Fibroblast of pulmonary artery (primary cell): ENCODE measurements at regions not wholly inside any gene's neighbourhood (a gene's known extent, or its start where the extent isn't known, plus 50 kb on each side); places are given as distances from the start of the nearest gene placed in this dataset.

Experiments used
- DNase-seq: peaks from one replicate; pipeline ENCODE4 v3.0.0-alpha.2; 2010; ENCODE audit warnings: low read depth
- H3K4me3 ChIP-seq: replicated peaks from 2 replicates; pipeline ENCODE4 v1.5.1; 2011; ENCODE audit warnings: low read depth, mild to moderate bottlenecking, control low read depth, low read length, moderate library complexity
- TF ChIP-seq, protein P1 (sequence below): IDR thresholded peaks from 2 replicates; pipeline ENCODE4 v1.5.1; 2011; ENCODE audit warnings: mild to moderate bottlenecking, control low read depth, low read length, inconsistent platforms; ENCODE audit errors: missing control alignments

GRCh38 chr7:26526265-26526587 is 234.6 kb downstream of the SNX10 start:
- H3K4me3 ChIP-seq: no peak overlapping the region
- TF ChIP-seq, protein P1, sequence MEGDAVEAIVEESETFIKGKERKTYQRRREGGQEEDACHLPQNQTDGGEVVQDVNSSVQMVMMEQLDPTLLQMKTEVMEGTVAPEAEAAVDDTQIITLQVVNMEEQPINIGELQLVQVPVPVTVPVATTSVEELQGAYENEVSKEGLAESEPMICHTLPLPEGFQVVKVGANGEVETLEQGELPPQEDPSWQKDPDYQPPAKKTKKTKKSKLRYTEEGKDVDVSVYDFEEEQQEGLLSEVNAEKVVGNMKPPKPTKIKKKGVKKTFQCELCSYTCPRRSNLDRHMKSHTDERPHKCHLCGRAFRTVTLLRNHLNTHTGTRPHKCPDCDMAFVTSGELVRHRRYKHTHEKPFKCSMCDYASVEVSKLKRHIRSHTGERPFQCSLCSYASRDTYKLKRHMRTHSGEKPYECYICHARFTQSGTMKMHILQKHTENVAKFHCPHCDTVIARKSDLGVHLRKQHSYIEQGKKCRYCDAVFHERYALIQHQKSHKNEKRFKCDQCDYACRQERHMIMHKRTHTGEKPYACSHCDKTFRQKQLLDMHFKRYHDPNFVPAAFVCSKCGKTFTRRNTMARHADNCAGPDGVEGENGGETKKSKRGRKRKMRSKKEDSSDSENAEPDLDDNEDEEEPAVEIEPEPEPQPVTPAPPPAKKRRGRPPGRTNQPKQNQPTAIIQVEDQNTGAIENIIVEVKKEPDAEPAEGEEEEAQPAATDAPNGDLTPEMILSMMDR: no peak
- DNase-seq: no peak

GRCh38 chr7:26531926-26532325 is 240.3 kb downstream of the SNX10 start:
- TF ChIP-seq, protein P1: no peak
- H3K4me3 ChIP-seq: no peak overlapping the region
- DNase-seq: no peak

GRCh38 chr7:26532471-26532870 is 240.8 kb downstream of the SNX10 start:
- TF ChIP-seq, protein P1: no peak
- no peak for DNase-seq
- H3K4me3 ChIP-seq: no peak overlapping the region

DNA sequence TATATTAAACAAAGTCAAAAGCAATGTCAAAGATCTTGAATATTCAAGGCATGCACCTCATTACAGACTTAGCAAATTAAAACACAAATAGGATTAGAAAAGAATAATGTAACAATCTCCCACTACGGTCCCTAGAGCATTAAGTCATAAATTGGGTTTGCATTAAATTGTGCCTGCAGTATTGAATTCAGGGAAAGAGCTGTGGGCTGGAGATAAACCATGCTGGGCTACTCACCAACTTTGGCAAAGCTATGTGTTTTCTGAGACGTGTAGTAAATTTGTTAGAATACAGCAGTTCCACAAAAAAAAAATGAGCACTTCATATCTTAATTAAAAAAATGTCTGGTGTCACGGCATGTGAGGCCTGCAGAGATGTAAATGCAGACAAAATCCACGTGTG is 241.6 kb downstream of the SNX10 start:
- TF ChIP-seq, protein P1: no peak
- DNase-seq: no peak
- no peak overlapping the region for H3K4me3 ChIP-seq

DNA sequence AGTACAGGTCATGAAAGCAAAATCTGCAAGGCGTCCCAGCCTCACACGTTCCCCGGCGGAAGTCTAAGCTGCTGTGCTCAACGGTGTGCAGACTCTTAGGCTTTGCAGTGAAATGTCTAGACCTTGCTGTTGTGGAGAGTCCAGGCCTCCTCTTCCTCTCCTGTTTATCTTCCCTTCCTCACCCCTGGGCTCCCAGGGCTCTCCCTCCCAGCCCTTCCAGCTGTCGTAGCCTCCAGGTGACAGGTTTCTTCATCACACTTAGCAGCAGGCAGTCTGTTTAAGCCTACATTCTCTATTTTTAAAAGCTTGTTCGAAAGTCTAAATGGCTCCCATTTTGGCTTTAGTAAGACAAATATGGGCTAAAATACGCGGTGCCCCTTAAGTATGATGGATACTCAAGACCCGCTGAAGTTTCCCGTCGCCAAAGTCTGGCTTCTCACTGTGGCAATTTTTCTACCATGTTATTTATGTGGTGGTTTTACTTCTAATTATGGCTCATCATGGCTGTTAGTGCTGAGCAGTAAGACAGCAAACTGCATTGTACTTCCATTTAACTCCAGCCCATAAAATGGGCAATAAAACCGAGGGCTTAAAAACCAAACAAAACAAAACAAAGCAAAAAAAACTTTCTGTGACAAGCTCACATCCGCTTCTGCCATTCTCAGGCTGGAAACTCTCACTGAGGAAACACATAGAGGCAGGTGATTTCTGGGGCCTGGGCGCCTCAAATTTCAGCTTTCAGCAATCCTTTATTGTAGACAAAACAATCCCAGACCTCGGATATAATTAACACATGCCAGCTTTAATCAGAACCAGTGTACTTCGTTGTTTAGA is 243.2 kb downstream of the SNX10 start:
- no peak overlapping the region for H3K4me3 ChIP-seq
- TF ChIP-seq, protein P1: no peak
- DNase-seq: no peak

- TF ChIP-seq, protein P1: no peak
- no peak overlapping the region for H3K4me3 ChIP-seq
Measured at GRCh38 chr7:26535483-26536007, 243.9 kb downstream of the SNX10 start.

GRCh38 chr7:26538216-26538615 is 246.6 kb downstream of the SNX10 start:
- DNase-seq: no peak
- TF ChIP-seq, protein P1: no peak
- H3K4me3 ChIP-seq: no peak overlapping the region

More at GRCh38 chr7:26535483-26536007, 243.9 kb downstream of the SNX10 start:
- no peak for DNase-seq
